Upper lobe of left lung (tissue), 6 donors: ENCODE measurements at regions not wholly inside any gene's neighbourhood (a gene's known extent, or its start where the extent isn't known, plus 50 kb on each side); places are given as distances from the start of the nearest gene placed in this dataset.

Experiments
- ATAC-seq, 2 donors: fragments of 200-7000 bp; cut with Tn5 transposase; one replicate each; pipeline ENCODE4 v1.9.1; 2022; ENCODE audit warnings: mild to moderate bottlenecking in 2 of 2, moderate library complexity in 2 of 2; ENCODE audit not compliant: low FRiP score in 2 of 2
- DNase-seq, 2 donors: peaks; one replicate each; pipeline ENCODE4 v3.0.0-alpha.2; 2019 to 2020
- H3K27ac ChIP-seq, 4 donors: fragments of 200-600 bp; sonication (generic); one replicate each; pipeline ENCODE4 v1.5.1; 2016 to 2019
- H3K27me3 ChIP-seq, 4 donors: fragments of 200-600 bp; sonication (generic); one replicate each; pipeline ENCODE4 v1.5.1; 2017 to 2019
- H3K36me3 ChIP-seq, 4 donors: fragments of 200-600 bp; sonication (generic); one replicate each; pipeline ENCODE4 v1.5.1; 2016 to 2019
- H3K4me1 ChIP-seq, 4 donors: fragments of 200-600 bp; sonication (generic); one replicate each; pipeline ENCODE4 v1.5.1; 2018 to 2019
- H3K4me3 ChIP-seq, 4 donors: fragments of 200-600 bp; sonication (generic); one replicate each; pipeline ENCODE4 v1.5.1; 2017 to 2019; ENCODE audit warnings: mild to moderate bottlenecking in 2 of 4, moderate library complexity in 1 of 4
- H3K9me3 ChIP-seq, 4 donors: fragments of 200-600 bp; sonication (generic); one replicate each; pipeline ENCODE4 v1.5.1; 2018 to 2019
- EP300 ChIP-seq, 4 donors: sonication (generic); formaldehyde crosslinking; IDR thresholded peaks; one replicate each; pipeline ENCODE4 v1.5.1; 2017; ENCODE audit warnings: antibody characterized with exemption in 4 of 4, control low read depth in 2 of 4
- POLR2A ChIP-seq, 4 donors: fragments of 450-650 bp; IDR thresholded peaks; one replicate each; pipeline ENCODE4 v1.5.1; 2016 to 2017; ENCODE audit warnings: antibody characterized with exemption in 4 of 4, mild to moderate bottlenecking in 2 of 4
- POLR2AphosphoS5 ChIP-seq, 2 donors: sonication (generic); formaldehyde crosslinking; IDR thresholded peaks; one replicate each; pipeline ENCODE4 v1.5.1; 2017; ENCODE audit warnings: antibody characterized with exemption in 2 of 2
- WGBS, 2 donors: methylation state at CpG; one replicate each; pipeline ENCODE4 v1.1.5; 2017 to 2018; 5-methylcytosine and 5-hydroxymethylcytosine counted together
- TF ChIP-seq, protein P1 (sequence below), 6 experiments: fragments of 450-650 bp in 4 of 6; fragments of 200-600 bp in 2 of 6; sonication (generic) in 2 of 6; IDR thresholded peaks; one replicate each; pipeline ENCODE4 v1.5.1; 2016 to 2019; ENCODE audit warnings: antibody characterized with exemption in 6 of 6
- donor health status: DM: no; HTN: no; CAD: no; lungs with moderate emphysema.
- donor health status: DM: no; HTN: yes; CAD: no; lungs with severe emphysema.

DNA sequence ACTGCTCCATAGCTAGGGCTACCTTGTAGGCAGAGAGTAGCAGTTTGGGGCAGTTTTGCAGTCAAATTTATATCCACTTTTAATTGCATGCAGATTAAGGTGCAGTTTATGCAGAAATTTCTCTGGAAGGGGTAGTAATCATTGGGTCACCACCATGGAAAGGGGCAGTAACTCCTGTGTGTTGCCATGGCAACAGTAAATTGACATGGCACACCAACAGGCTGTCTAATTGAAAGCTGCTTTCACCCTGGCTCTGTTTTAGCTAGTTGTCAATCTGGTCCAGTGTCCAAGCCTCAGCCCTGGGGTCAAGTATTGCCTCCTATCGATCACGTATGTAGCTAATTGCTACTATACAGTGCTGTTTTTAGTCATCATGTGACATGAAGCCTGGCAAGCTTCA lies 786.1 kb upstream of the CNTN5 start:
- WGBS, 2 donors: 83 to 88% methylated on average over 2 of the region's 2 CpGs
- Histone ChIP-seq H3K4me3 (no peak overlapping the region), H3K27me3 (no peaks in the 10 kb centered on the region), H3K4me1 (no peaks in the 10 kb centered on the region), H3K9me3 (no peaks in the 10 kb centered on the region), H3K27ac (no peak overlapping the region), H3K36me3 (no peaks in the 10 kb centered on the region)
- TF ChIP-seq EP300 (IDR thresholded peaks at IDR 0.05) (no peak), POLR2AphosphoS5 (IDR thresholded peaks at IDR 0.05) (no peak), POLR2A (IDR thresholded peaks at IDR 0.05) (no peak)
- TF ChIP-seq, protein P1, sequence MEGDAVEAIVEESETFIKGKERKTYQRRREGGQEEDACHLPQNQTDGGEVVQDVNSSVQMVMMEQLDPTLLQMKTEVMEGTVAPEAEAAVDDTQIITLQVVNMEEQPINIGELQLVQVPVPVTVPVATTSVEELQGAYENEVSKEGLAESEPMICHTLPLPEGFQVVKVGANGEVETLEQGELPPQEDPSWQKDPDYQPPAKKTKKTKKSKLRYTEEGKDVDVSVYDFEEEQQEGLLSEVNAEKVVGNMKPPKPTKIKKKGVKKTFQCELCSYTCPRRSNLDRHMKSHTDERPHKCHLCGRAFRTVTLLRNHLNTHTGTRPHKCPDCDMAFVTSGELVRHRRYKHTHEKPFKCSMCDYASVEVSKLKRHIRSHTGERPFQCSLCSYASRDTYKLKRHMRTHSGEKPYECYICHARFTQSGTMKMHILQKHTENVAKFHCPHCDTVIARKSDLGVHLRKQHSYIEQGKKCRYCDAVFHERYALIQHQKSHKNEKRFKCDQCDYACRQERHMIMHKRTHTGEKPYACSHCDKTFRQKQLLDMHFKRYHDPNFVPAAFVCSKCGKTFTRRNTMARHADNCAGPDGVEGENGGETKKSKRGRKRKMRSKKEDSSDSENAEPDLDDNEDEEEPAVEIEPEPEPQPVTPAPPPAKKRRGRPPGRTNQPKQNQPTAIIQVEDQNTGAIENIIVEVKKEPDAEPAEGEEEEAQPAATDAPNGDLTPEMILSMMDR (IDR thresholded peaks at IDR 0.05): no peak
- ATAC-seq (no peak), DNase-seq (no peak)

DNA sequence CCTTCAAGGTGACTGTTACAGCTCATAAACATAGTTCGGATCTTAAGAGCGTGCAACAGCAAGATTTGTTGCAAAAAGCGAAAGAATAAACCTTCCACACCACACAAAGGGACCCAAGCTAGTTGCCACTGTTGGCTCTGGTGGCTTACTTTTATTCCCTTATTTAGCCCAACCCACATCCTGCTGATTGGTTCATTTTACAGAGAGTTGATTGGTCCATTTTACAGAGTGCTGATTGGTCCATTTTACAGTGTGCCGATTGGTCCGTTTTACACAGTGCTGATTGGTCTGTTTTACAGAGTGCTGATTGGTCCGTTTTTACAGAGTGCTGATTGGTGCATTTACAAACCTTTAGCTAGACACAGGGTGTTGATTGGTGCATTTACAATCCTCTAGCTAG lies 776.9 kb upstream of the CNTN5 start:
- TF ChIP-seq, protein P1 (IDR thresholded peaks at IDR 0.05): no peak
- TF ChIP-seq POLR2A (IDR thresholded peaks at IDR 0.05): no peak
- no peak for TF ChIP-seq POLR2AphosphoS5 (IDR thresholded peaks at IDR 0.05)
- TF ChIP-seq EP300 (IDR thresholded peaks at IDR 0.05): no peak
- DNase-seq: no peak
- Histone ChIP-seq H3K4me3 (no peak overlapping the region), H3K4me1 (no peaks in the 10 kb centered on the region), H3K36me3 (no peaks in the 10 kb centered on the region), H3K27ac (no peak overlapping the region), H3K27me3 (no peaks in the 10 kb centered on the region), H3K9me3 (no peaks in the 10 kb centered on the region)
- 72 to 82% methylated on average over 6 of the region's 6 CpGs for whole genome bisulfite sequencing, 2 donors
- no peak for ATAC-seq

GRCh38 chr11:98260983-98261382 lies 759.8 kb upstream of the CNTN5 start:
- Histone ChIP-seq H3K27ac (no peak overlapping the region), H3K36me3 (no peaks in the 10 kb centered on the region), H3K9me3 (no peaks in the 10 kb centered on the region), H3K27me3 (no peaks in the 10 kb centered on the region), H3K4me1 (no peaks in the 10 kb centered on the region), H3K4me3 (no peak overlapping the region)
- WGBS, 2 donors: 93 to 95% methylated on average over 1 of the region's 1 CpG
- TF ChIP-seq EP300 (IDR thresholded peaks at IDR 0.05) (no peak), POLR2AphosphoS5 (IDR thresholded peaks at IDR 0.05) (no peak), POLR2A (IDR thresholded peaks at IDR 0.05) (no peak)
- TF ChIP-seq, protein P1 (IDR thresholded peaks at IDR 0.05): no peak
- ATAC-seq: no peak
- no peak for DNase-seq

GRCh38 chr11:98277251-98277912 lies 743.4 kb upstream of the CNTN5 start:
- Histone ChIP-seq H3K27ac (no peak overlapping the region), H3K4me3 (no peak overlapping the region), H3K4me1 (no peaks in the 10 kb centered on the region), H3K36me3 (no peaks in the 10 kb centered on the region), H3K9me3 (no peaks in the 10 kb centered on the region), H3K27me3 (no peaks in the 10 kb centered on the region)
- no peak for ATAC-seq
- no peak for DNase-seq
- TF ChIP-seq POLR2AphosphoS5 (IDR thresholded peaks at IDR 0.05) (no peak), EP300 (IDR thresholded peaks at IDR 0.05) (no peak), POLR2A (IDR thresholded peaks at IDR 0.05) (no peak)
- TF ChIP-seq, protein P1 (IDR thresholded peaks at IDR 0.05): no peak
- 53 to 57% methylated on average over 2 of the region's 2 CpGs for WGBS, 2 donors

- no peaks in the 10 kb centered on the region for H3K27me3 ChIP-seq
- DNase-seq: no peak
- 71 to 72% methylated on average over 3 of the region's 3 CpGs for WGBS, 2 donors
- no peaks in the 10 kb centered on the region for H3K36me3 ChIP-seq
- no peak for ATAC-seq
- no peak overlapping the region for H3K4me3 ChIP-seq
- no peak overlapping the region for H3K27ac ChIP-seq
- TF ChIP-seq POLR2AphosphoS5 (IDR thresholded peaks at IDR 0.05): no peak
- TF ChIP-seq POLR2A (IDR thresholded peaks at IDR 0.05): no peak
- TF ChIP-seq EP300 (IDR thresholded peaks at IDR 0.05): no peak
- TF ChIP-seq, protein P1 (IDR thresholded peaks at IDR 0.05): no peak
- no peaks in the 10 kb centered on the region for H3K9me3 ChIP-seq
- H3K4me1 ChIP-seq: no peaks in the 10 kb centered on the region
Observed at GRCh38 chr11:98289617-98290263, 731.0 kb upstream of the CNTN5 start.
